HFFc6 (cell line): ENCODE measurements at regions not wholly inside any gene's neighbourhood (a gene's known extent, or its start where the extent isn't known, plus 50 kb on each side); places are given as distances from the start of the nearest gene placed in this dataset.

Experiments
- DNase-seq: peaks from one replicate; pipeline ENCODE4 v3.0.0-alpha.2; 2018
- H3K27ac Mint-ChIP-seq: 2 replicates; pipeline ENCODE4 v1.8.0; 2020; ENCODE audit warnings: mild to moderate bottlenecking, mixed read lengths
- H3K27me3 Mint-ChIP-seq: 2 replicates; pipeline ENCODE4 v1.8.0; 2021; ENCODE audit warnings: mild to moderate bottlenecking, moderate library complexity, mixed read lengths; ENCODE audit not compliant: insufficient read depth
- H3K36me3 Mint-ChIP-seq: 2 replicates; pipeline ENCODE4 v1.8.0; 2021; ENCODE audit warnings: low read depth, mixed read lengths
- H3K4me1 Mint-ChIP-seq: 2 replicates; pipeline ENCODE4 v1.8.0; 2020; ENCODE audit warnings: low read depth, mixed read lengths
- H3K4me3 Mint-ChIP-seq: 2 replicates; pipeline ENCODE4 v1.8.0; 2020; ENCODE audit warnings: mild to moderate bottlenecking, moderate library complexity, mixed read lengths
- H3K9me3 Mint-ChIP-seq: 2 replicates; pipeline ENCODE4 v1.8.0; 2020; ENCODE audit warnings: mild to moderate bottlenecking, mixed read lengths
- TF ChIP-seq, protein P1 (sequence below): fragments of 200-600 bp; sonication (generic); IDR thresholded peaks from 2 replicates; pipeline ENCODE4 v1.5.0; 2021; ENCODE audit warnings: antibody characterized with exemption, mild to moderate bottlenecking

DNA sequence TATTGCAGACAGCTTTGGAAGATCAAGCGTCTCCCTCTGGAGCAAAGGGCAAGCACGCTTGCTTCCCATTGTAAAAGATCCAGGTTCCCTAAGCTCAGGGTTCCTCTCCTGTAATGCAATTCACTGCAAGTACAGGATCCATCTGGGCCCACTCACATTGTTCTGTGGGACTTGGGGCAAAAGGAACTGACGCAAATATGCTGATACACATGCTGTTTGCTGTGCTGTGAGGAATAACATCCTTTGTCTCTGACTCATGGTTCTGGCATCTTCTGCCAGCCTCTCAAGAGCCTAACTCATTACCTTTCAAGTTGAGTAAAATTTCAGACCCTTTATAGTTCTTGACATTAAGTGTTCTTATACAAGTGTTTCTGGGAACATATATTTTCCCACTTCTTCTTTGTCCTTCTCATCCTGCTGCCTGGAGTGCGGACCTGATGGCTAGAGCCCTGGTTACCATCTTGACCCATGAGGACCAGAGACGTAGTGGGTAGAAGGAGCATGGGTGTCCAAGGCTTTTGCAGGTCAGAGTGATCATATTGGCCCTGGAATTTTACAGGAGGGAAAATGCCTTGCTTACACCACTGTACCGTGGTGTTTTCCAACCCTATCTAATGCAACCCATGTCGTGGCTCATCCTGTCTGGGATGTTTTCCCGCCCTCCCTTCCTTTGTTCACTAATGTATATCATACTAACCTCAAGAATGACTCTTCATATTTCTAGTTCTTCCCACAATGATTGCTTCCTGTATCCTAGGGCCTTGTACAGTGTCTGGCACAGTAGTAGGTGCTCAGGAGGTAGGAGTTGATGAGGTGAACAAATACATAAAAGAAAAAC is 145.7 kb upstream of the GLI2 start:
- H3K27ac Mint-ChIP-seq: peak overlapping the region; percentile 93
- peaks cover 48% of the 10 kb centered on the region for H3K4me1 Mint-ChIP-seq
- TF ChIP-seq, protein P1, sequence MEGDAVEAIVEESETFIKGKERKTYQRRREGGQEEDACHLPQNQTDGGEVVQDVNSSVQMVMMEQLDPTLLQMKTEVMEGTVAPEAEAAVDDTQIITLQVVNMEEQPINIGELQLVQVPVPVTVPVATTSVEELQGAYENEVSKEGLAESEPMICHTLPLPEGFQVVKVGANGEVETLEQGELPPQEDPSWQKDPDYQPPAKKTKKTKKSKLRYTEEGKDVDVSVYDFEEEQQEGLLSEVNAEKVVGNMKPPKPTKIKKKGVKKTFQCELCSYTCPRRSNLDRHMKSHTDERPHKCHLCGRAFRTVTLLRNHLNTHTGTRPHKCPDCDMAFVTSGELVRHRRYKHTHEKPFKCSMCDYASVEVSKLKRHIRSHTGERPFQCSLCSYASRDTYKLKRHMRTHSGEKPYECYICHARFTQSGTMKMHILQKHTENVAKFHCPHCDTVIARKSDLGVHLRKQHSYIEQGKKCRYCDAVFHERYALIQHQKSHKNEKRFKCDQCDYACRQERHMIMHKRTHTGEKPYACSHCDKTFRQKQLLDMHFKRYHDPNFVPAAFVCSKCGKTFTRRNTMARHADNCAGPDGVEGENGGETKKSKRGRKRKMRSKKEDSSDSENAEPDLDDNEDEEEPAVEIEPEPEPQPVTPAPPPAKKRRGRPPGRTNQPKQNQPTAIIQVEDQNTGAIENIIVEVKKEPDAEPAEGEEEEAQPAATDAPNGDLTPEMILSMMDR: no peak
- peaks cover 14% of the 10 kb centered on the region for H3K36me3 Mint-ChIP-seq
- H3K27me3 Mint-ChIP-seq: peaks cover 5% of the 10 kb centered on the region
- peak; percentile 93 for DNase-seq
- H3K4me3 Mint-ChIP-seq: no peak overlapping the region; the same call in 1 of the 2 replicates
- H3K9me3 Mint-ChIP-seq: peaks cover 24% of the 10 kb centered on the region

- Mint-ChIP-seq H3K9me3 (peaks cover 15% of the 10 kb centered on the region), H3K27ac (peak overlapping the region; percentile 93; the same call in 1 of the 2 replicates), H3K4me1 (peaks cover 57% of the 10 kb centered on the region), H3K4me3 (no peak overlapping the region), H3K36me3 (peaks cover 6% of the 10 kb centered on the region), H3K27me3 (peaks cover 5% of the 10 kb centered on the region)
- TF ChIP-seq, protein P1: no peak
- no peak for DNase-seq
Measured at GRCh38 chr2:120590841-120591240, 144.8 kb upstream of the GLI2 start.

- Mint-ChIP-seq H3K4me1 (peaks cover 64% of the 10 kb centered on the region), H3K9me3 (peaks cover 8% of the 10 kb centered on the region), H3K36me3 (peaks cover 2% of the 10 kb centered on the region), H3K27ac (peak overlapping the region; percentile 13; the same call in 1 of the 2 replicates), H3K27me3 (peaks cover 3% of the 10 kb centered on the region), H3K4me3 (no peak overlapping the region)
- TF ChIP-seq, protein P1: no peak
- DNase-seq: no peak
Measured at GRCh38 chr2:120591572-120591971, 144.1 kb upstream of the GLI2 start.

DNA sequence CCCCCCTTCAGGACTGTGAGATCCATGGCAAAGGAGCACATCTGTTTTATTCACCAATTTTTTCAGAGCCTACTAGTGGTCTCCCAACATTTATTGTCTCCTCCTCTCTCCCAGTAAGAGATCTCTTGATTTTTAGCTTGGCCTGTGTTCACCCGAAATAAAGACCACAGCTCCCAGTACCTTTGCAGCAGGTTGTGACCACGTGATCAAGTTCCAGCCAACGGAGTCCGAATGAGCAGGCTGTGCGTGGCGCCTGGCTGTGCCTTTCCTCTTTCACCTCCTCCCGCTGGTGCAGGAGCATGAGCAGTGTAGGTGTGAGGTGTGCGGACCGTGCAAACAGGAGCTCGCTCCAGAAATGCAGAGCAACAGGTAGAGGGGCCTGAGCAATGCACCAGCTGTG is 143.6 kb upstream of the GLI2 start:
- peaks cover 69% of the 10 kb centered on the region for H3K4me1 Mint-ChIP-seq
- H3K4me3 Mint-ChIP-seq: no peak overlapping the region
- H3K9me3 Mint-ChIP-seq: peaks cover 5% of the 10 kb centered on the region; the same call in 1 of the 2 replicates
- DNase-seq: no peak
- peaks cover 2% of the 10 kb centered on the region for H3K27me3 Mint-ChIP-seq
- TF ChIP-seq, protein P1: no peak
- H3K27ac Mint-ChIP-seq: no peak overlapping the region; the same call in 1 of the 2 replicates
- no peaks in the 10 kb centered on the region for H3K36me3 Mint-ChIP-seq

DNA sequence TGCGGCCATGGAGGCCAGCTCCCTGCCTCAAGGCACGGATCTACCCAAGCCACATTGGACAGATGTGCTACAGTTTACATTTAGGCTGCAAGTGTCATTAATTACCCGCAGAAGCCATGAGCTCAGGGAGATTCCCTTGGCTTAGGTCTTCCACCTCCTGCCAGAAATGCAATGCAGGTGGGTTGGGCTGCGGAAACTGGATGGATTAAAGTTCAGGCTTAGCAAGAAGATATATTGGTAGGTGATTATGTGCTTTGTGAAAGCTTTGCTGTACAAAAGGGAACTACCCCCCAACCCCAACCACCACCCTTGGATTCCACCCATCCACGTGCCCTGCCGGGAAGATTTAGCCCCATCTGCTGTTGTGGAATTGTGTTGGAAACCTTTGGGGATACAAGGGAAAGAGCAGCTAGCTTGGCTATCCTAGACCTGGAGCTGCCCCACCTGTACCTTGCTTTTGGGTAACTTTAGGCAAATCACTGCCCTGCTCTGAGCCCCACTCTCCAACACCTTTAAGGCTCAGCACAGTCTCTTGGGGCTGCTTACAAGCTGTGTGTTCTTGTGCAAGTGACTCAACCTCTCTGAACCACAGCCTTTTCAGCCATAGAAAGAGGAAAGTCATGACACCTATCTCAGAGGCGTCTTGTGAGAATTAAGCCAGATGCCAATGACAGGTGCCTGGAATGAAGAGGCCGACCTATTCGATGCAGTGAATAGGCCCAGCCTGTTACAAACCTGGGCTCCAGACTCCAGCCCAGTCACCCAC is 141.6 kb upstream of the GLI2 start:
- H3K36me3 Mint-ChIP-seq: no peaks in the 10 kb centered on the region
- TF ChIP-seq, protein P1: no peak
- 0 out of 2 replicates have a peak, but pooled peaks cover 5% of the 10 kb centered on the region for H3K9me3 Mint-ChIP-seq
- no peak for DNase-seq
- no peak overlapping the region for H3K4me3 Mint-ChIP-seq
- peaks cover 71% of the 10 kb centered on the region for H3K4me1 Mint-ChIP-seq
- H3K27ac Mint-ChIP-seq: no peak overlapping the region
- H3K27me3 Mint-ChIP-seq: peaks cover 1% of the 10 kb centered on the region
